ENCODE measurements at regions not wholly inside any gene's neighbourhood (a gene's known extent, or its start where the extent isn't known, plus 50 kb on each side); places are given as distances from the start of the nearest gene placed in this dataset.
A peak's percentile ranks its signal among the peaks of the same experiment; 100 is the strongest.

- Histone ChIP-seq H4K20me1 (ENCODE audit: control insufficient read depth, insufficient read depth, insufficient read length) (no peaks in the 10 kb centered on the region), H2AFZ (ENCODE audit: low read length) (no peak overlapping the region), H3K79me1 (ENCODE audit: insufficient read depth, low read depth, low read length, poor library complexity, severe bottlenecking) (no peaks in the 10 kb centered on the region), H3K4ac (ENCODE audit: low read depth, low read length) (no peak overlapping the region), H3K18ac (ENCODE audit: insufficient read length, low read depth, low read length) (no peak overlapping the region), H4K91ac (ENCODE audit: insufficient read length, low read depth, low read length) (no peak overlapping the region), H3K4me2 (ENCODE audit: insufficient read depth, insufficient read length, low read length) (no peak overlapping the region), H3K27me3 (ENCODE audit: insufficient read depth, low read length) (no peaks in the 10 kb centered on the region), H3K23me2 (ENCODE audit: insufficient read length, low read depth, low read length, poor library complexity, severe bottlenecking) (no peaks in the 10 kb centered on the region), H3K4me1 (ENCODE audit: insufficient read depth, low read length) (no peaks in the 10 kb centered on the region), H3K27ac (ENCODE audit: insufficient read length, low read depth, low read length) (no peak overlapping the region), H3T11ph (ENCODE audit: low read length) (no peak overlapping the region), H3K23ac (ENCODE audit: insufficient read length, low read depth, low read length) (no peak overlapping the region), H2BK15ac (ENCODE audit: low read depth, low read length) (no peak overlapping the region), H3K14ac (ENCODE audit: insufficient read depth, low read length) (no peak overlapping the region), H2BK120ac (ENCODE audit: low read depth, low read length, poor library complexity, severe bottlenecking) (no peak overlapping the region), H3K79me2 (ENCODE audit: insufficient read depth, low read length) (no peaks in the 10 kb centered on the region), H2BK20ac (ENCODE audit: low read depth, low read length, poor library complexity, severe bottlenecking) (no peak overlapping the region), H2AK5ac (ENCODE audit: insufficient read length, low read length) (no peak overlapping the region), H2BK12ac (ENCODE audit: insufficient read length, low read depth, low read length) (no peak overlapping the region), H3K9ac (ENCODE audit: extremely low read depth, insufficient read length, low read length) (no peak overlapping the region), H3K9me3 (ENCODE audit: control insufficient read depth, low read depth, low read length) (no peaks in the 10 kb centered on the region), H4K5ac (ENCODE audit: insufficient read length, low read depth, low read length) (no peak overlapping the region), H4K8ac (replicated peaks; ENCODE audit: insufficient read length, low read depth, low read length) (no peak overlapping the region), H3K56ac (ENCODE audit: insufficient read length, low read depth, low read length) (no peak overlapping the region), H2BK5ac (ENCODE audit: insufficient read length, low read length) (no peak overlapping the region)
- H3K4me1 Mint-ChIP-seq, result no peaks in the 10 kb centered on the region
- H3K36me3 Mint-ChIP-seq (ENCODE audit: insufficient read depth in 1 of 3, low read depth in 3 of 3), result no peaks in the 10 kb centered on the region
- WGBS (ENCODE audit: extremely low coverage, insufficient read length, low lambda C conversion rate), result no CpG with 5 or more reads among the region's 1 CpG
- peak; percentile 78 for TF ChIP-seq CTCF (conservative IDR thresholded peaks at IDR 0.05)
- H3K27me3 Mint-ChIP-seq (ENCODE audit: low read depth), result peaks cover 2% of the 10 kb centered on the region
- no peak for DNase-seq
- H3K27ac Mint-ChIP-seq, result no peak overlapping the region
- H3K4me3 Mint-ChIP-seq, result no peak overlapping the region
- H3K9me3 Mint-ChIP-seq, result no peaks in the 10 kb centered on the region
Observed at GRCh38 chr5:77560677-77561263, 68.7 kb upstream of the WDR41 start.

Measured in H9 (cell line).